GM12878 (cell line): ENCODE measurements at regions not wholly inside any gene's neighbourhood (a gene's known extent, or its start where the extent isn't known, plus 50 kb on each side); places are given as distances from the start of the nearest gene placed in this dataset.

Experiments
- ATAC-seq: fragments of 200-7000 bp; cut with Tn5 transposase; 3 replicates; pipeline ENCODE4 v1.9.1; 2020; ENCODE audit warnings: mild to moderate bottlenecking, moderate library complexity
- BruUV-seq: library from RNA; stranded (reverse); fragments of 400-500 nt; replicated peaks from 2 replicates; lab custom pipeline; 2021; lab: Mats Ljungman, UMichigan
- CTCF ChIA-PET: fragments of 300-600 bp; sonication (Branson Sonifier 250); formaldehyde crosslinking; extraction: SDS; loops from one replicate; lab custom pipeline; 2021; ENCODE audit warnings: inconsistent platforms; lab: Yijun Ruan, JAX
- POLR2A ChIA-PET: fragments of 350-600 bp; formaldehyde crosslinking; extraction: SDS; loops from one replicate; lab custom pipeline; 2021; ENCODE audit warnings: inconsistent platforms; lab: Charles Lee
- RAD21 ChIA-PET: fragments of 300-600 bp; sonication (Branson Sonifier 250); formaldehyde crosslinking; loops from one replicate; lab custom pipeline; 2023; ENCODE audit warnings: antibody characterized with exemption; ENCODE audit not compliant: unreplicated experiment; lab: Charles Lee
- SMC1A ChIA-PET: fragments of 300-600 bp; sonication (Branson Sonifier 250); formaldehyde crosslinking; loops from one replicate; lab custom pipeline; 2023; ENCODE audit not compliant: unreplicated experiment, uncharacterized antibody; lab: Charles Lee
- DNase-seq: peaks from one replicate; pipeline ENCODE4 v3.0.0-alpha.2; 2011; ENCODE audit warnings: low read depth, low spot score
- FAIRE-seq: peaks from 3 replicates; lab custom pipeline; 2011; peaks lifted over from hg19 to GRCh38; lab: Jason Lieb, UNC
- H2AFZ ChIP-seq: 2 replicates; pipeline ENCODE4 v1.6.0; 2011; ENCODE audit warnings: low read depth, low read length, control low read depth; ENCODE audit not compliant: control insufficient read depth
- H3K27ac ChIP-seq: 2 replicates; pipeline ENCODE4 v1.5.1; 2011; ENCODE audit warnings: control low read depth; ENCODE audit not compliant: control insufficient read depth, insufficient read depth
- H3K27me3 ChIP-seq, 2 experiments: replicated peaks in 1 of 2; 2 replicates each; pipeline versions ENCODE4 v1.6.0 to v1.6.1; 2011; ENCODE audit warnings: low read length in 1 of 2; ENCODE audit not compliant: control insufficient read depth in 2 of 2, insufficient read depth in 2 of 2
- H3K36me3 ChIP-seq, 2 experiments: 2 replicates each; pipeline ENCODE4 v1.5.1; 2011; ENCODE audit warnings: low read length in 1 of 2; ENCODE audit not compliant: control insufficient read depth in 2 of 2, insufficient read depth in 2 of 2
- H3K4me1 ChIP-seq: 2 replicates; pipeline ENCODE4 v1.6.1; 2011; ENCODE audit warnings: mild to moderate bottlenecking, low read length, moderate library complexity, mixed read lengths; ENCODE audit not compliant: control insufficient read depth, insufficient read depth
- H3K4me2 ChIP-seq: 2 replicates; pipeline ENCODE4 v1.6.0; 2011; ENCODE audit warnings: control low read depth; ENCODE audit not compliant: control insufficient read depth, insufficient read depth
- H3K4me3 ChIP-seq: fragments of 200-600 bp; sonication (generic); 2 replicates; pipeline ENCODE4 v1.5.1; 2016
- H3K79me2 ChIP-seq: 2 replicates; pipeline ENCODE4 v1.6.0; 2011; ENCODE audit warnings: low read length; ENCODE audit not compliant: control insufficient read depth, insufficient read depth
- H3K9ac ChIP-seq: 2 replicates; pipeline ENCODE4 v1.8.0; 2011; ENCODE audit warnings: low read length, control low read depth, mixed read lengths; ENCODE audit not compliant: control insufficient read depth, insufficient read depth
- H3K9me3 ChIP-seq: replicated peaks from 3 replicates; pipeline ENCODE4 v1.5.1; 2011; ENCODE audit warnings: mild to moderate bottlenecking, low read length; ENCODE audit not compliant: control insufficient read depth, insufficient read depth
- H4K20me1 ChIP-seq: 2 replicates; pipeline ENCODE4 v1.6.0; 2011; ENCODE audit not compliant: control insufficient read depth, insufficient read depth
- ASH2L ChIP-seq: fragments of 300-600, 200-600 bp; sonication (generic); IDR thresholded peaks from 2 replicates; pipeline ENCODE4 v1.6.1; 2017; ENCODE audit warnings: low read depth, mild to moderate bottlenecking, borderline replicate concordance
- BACH1 ChIP-seq: fragments of 450-650 bp; IDR thresholded peaks from 2 replicates; pipeline ENCODE4 v1.6.1; 2017; ENCODE audit warnings: mild to moderate bottlenecking, borderline replicate concordance
- BCL11A ChIP-seq: IDR thresholded peaks from 2 replicates; pipeline ENCODE4 v1.6.1; 2011; ENCODE audit warnings: low read depth, low read length
- EGR1 ChIP-seq, 2 experiments: IDR thresholded peaks; 1 replicate in 1 of 2; 2 replicates in 1 of 2; pipeline ENCODE4 v1.6.1; 2011 to 2012; ENCODE audit warnings: low read depth in 2 of 2, low read length in 2 of 2, borderline replicate concordance in 1 of 2, mild to moderate bottlenecking in 1 of 2, moderate library complexity in 1 of 2
- FOXK2 ChIP-seq: fragments of 450-650 bp; IDR thresholded peaks from 2 replicates; pipeline ENCODE4 v1.6.1; 2017; ENCODE audit warnings: mild to moderate bottlenecking, moderate library complexity
- HDAC6 ChIP-seq: fragments of 200-600 bp; sonication (generic); IDR thresholded peaks from one replicate; pipeline ENCODE4 v1.8.0; 2017; ENCODE audit warnings: antibody characterized with exemption; ENCODE audit not compliant: unreplicated experiment
- HDGF ChIP-seq: fragments of 450-650 bp; IDR thresholded peaks from 2 replicates; pipeline ENCODE4 v1.6.1; 2016; ENCODE audit warnings: antibody characterized with exemption
- KLF5 ChIP-seq: fragments of 450-650 bp; IDR thresholded peaks from 2 replicates; pipeline ENCODE4 v1.6.1; 2014; ENCODE audit warnings: mild to moderate bottlenecking; ENCODE audit not compliant: partially characterized antibody
- PAX8 ChIP-seq: fragments of 450-650 bp; IDR thresholded peaks from 2 replicates; pipeline ENCODE4 v1.6.1; 2017; ENCODE audit warnings: mild to moderate bottlenecking, moderate library complexity
- RBBP5 ChIP-seq: fragments of 200-600 bp; sonication (generic); conservative IDR thresholded peaks from 2 replicates; pipeline ENCODE4 v1.6.1; 2016
- SP1 ChIP-seq: IDR thresholded peaks from one replicate; pipeline ENCODE4 v1.6.1; 2011; ENCODE audit warnings: low read depth, low read length
- TCF12 ChIP-seq: IDR thresholded peaks from 2 replicates; pipeline ENCODE4 v1.6.1; 2011; ENCODE audit warnings: low read depth, mild to moderate bottlenecking, low read length
- TCF7 ChIP-seq: IDR thresholded peaks from 2 replicates; pipeline ENCODE4 v1.6.1; 2014; ENCODE audit warnings: antibody characterized with exemption, borderline replicate concordance
- YBX1 ChIP-seq: fragments of 450-650 bp; IDR thresholded peaks from 2 replicates; pipeline ENCODE4 v1.6.1; 2016; ENCODE audit warnings: antibody characterized with exemption
- ZBED1 ChIP-seq: IDR thresholded peaks from 2 replicates; pipeline ENCODE4 v1.6.1; 2016; ENCODE audit warnings: borderline replicate concordance
- WGBS: methylation state at CpG from one replicate; pipeline ENCODE4 v1.1.6; 2016; ENCODE audit warnings: low lambda C conversion rate; ENCODE audit not compliant: insufficient replicate concordance, insufficient coverage; ENCODE audit errors: missing lambda C conversion rate; 5-methylcytosine and 5-hydroxymethylcytosine counted together
- in situ Hi-C: fragments of 300-500 bp; cut with MboI; formaldehyde crosslinking; loops from 9 replicates; pipeline ENCODE4 v1.14.3; 2018; ENCODE audit warnings: mixed read lengths
- intact Hi-C: fragments of 100-400 bp; cut with micrococcal nuclease; formaldehyde crosslinking; loops from one replicate; pipeline ENCODE4 v1.14.2; 2022; ENCODE audit not compliant: unreplicated experiment
- TF ChIP-seq, protein P1 (sequence below): IDR thresholded peaks from 2 replicates; pipeline ENCODE4 v1.6.1; 2011; ENCODE audit warnings: mild to moderate bottlenecking, low read depth, low read length, moderate library complexity; ENCODE audit not compliant: insufficient replicate concordance
- TF ChIP-seq, protein P2 (sequence below): fragments of 450-650 bp; conservative IDR thresholded peaks from 2 replicates; pipeline ENCODE4 v1.6.1; 2017; ENCODE audit warnings: mild to moderate bottlenecking, moderate library complexity

DNA sequence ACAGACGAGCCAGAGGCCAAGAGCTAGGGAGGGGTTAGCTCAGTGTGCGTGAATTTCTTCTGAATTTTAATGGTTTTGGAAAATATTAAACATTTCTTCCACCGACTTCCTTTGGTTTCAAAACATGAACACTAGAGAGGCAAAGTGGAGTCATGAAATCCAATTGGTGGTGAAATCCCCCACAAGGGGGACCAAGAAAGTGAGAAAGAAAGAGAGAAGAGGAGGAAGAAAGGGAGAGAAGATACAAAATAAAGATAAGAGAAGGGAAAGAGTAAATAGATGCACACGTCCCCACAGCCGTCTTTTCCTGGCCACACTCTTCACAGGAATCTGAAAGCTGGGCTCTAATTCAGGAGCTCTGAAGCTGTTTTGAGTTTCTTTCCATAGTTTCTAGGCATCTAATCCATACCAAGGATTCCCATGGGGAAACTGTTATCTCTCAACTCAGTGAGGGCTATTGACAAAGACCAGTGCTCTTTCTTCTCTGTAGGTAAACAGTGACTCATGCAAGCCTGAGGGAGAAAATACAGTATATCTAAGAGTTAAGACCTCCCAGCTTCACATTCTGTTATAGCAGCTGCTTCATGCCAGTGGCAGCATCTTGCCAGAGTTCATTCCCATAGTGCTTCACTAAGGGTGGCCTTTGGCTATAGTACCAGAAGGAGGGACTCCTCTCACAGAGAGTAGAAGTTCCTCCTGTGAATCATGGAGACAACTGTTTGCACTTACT, 115.8 kb upstream of the LIFR start:
- no peak for DNase-seq
- ChIA-PET POLR2A (no interaction called here), RAD21 (no interaction called here), CTCF (no interaction called here), SMC1A (interaction anchor here (0.6 kb wide), 1 partner anchor 25 kb away, joined by 3 read pairs; no protein-coding TSS in a partner anchor)
- H3K4me2 ChIP-seq = no peak overlapping the region
- no peak for FAIRE-seq
- no peak overlapping the region for H3K9ac ChIP-seq
- ATAC-seq = no peak
- H3K4me3 ChIP-seq = no peak overlapping the region
- no peaks in the 10 kb centered on the region for H3K79me2 ChIP-seq
- no peaks in the 10 kb centered on the region for H3K9me3 ChIP-seq
- TF ChIP-seq YBX1 = no peak
- no peak for TF ChIP-seq SP1
- TF ChIP-seq TCF7 = no peak
- TF ChIP-seq, protein P1, sequence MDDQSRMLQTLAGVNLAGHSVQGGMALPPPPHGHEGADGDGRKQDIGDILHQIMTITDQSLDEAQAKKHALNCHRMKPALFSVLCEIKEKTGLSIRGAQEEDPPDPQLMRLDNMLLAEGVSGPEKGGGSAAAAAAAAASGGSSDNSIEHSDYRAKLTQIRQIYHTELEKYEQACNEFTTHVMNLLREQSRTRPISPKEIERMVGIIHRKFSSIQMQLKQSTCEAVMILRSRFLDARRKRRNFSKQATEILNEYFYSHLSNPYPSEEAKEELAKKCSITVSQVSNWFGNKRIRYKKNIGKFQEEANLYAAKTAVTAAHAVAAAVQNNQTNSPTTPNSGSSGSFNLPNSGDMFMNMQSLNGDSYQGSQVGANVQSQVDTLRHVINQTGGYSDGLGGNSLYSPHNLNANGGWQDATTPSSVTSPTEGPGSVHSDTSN = no peak
- TF ChIP-seq HDGF = no peak
- no peak for TF ChIP-seq HDAC6
- no peak for TF ChIP-seq KLF5
- no peak for TF ChIP-seq EGR1 (IDR thresholded peaks at IDR 0.05; ENCODE audit: borderline replicate concordance in 1 of 2, low read depth in 2 of 2, low read length in 2 of 2)
- TF ChIP-seq ZBED1 = no peak
- TF ChIP-seq TCF12 = no peak
- no peak for TF ChIP-seq ASH2L
- no peak for TF ChIP-seq BACH1
- TF ChIP-seq BCL11A = no peak
- TF ChIP-seq, protein P2, sequence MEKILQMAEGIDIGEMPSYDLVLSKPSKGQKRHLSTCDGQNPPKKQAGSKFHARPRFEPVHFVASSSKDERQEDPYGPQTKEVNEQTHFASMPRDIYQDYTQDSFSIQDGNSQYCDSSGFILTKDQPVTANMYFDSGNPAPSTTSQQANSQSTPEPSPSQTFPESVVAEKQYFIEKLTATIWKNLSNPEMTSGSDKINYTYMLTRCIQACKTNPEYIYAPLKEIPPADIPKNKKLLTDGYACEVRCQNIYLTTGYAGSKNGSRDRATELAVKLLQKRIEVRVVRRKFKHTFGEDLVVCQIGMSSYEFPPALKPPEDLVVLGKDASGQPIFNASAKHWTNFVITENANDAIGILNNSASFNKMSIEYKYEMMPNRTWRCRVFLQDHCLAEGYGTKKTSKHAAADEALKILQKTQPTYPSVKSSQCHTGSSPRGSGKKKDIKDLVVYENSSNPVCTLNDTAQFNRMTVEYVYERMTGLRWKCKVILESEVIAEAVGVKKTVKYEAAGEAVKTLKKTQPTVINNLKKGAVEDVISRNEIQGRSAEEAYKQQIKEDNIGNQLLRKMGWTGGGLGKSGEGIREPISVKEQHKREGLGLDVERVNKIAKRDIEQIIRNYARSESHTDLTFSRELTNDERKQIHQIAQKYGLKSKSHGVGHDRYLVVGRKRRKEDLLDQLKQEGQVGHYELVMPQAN = no peak
- TF ChIP-seq RBBP5 = no peak
- TF ChIP-seq PAX8 = no peak
- no peak for TF ChIP-seq FOXK2
- H3K27me3 ChIP-seq = 0 out of 4 replicates have a peak, but pooled peaks cover 0 to under 1% of the 10 kb centered on the region in 2 experiments
- in situ Hi-C loops (no loop called here), intact Hi-C loops (no loop called here)
- H3K36me3 ChIP-seq = no peaks in the 10 kb centered on the region
- 13% methylated on average over 5 of the region's 5 CpGs for WGBS
- BruUV-seq = no TSS peak
- H3K27ac ChIP-seq = no peak overlapping the region
- H4K20me1 ChIP-seq = no peaks in the 10 kb centered on the region; the same call in 1 of the 2 replicates
- H2AFZ ChIP-seq = no peak overlapping the region
- no peaks in the 10 kb centered on the region for H3K4me1 ChIP-seq
